ENCODE measurements at regions not wholly inside any gene's neighbourhood (a gene's known extent, or its start where the extent isn't known, plus 50 kb on each side); places are given as distances from the start of the nearest gene placed in this dataset.

DNA sequence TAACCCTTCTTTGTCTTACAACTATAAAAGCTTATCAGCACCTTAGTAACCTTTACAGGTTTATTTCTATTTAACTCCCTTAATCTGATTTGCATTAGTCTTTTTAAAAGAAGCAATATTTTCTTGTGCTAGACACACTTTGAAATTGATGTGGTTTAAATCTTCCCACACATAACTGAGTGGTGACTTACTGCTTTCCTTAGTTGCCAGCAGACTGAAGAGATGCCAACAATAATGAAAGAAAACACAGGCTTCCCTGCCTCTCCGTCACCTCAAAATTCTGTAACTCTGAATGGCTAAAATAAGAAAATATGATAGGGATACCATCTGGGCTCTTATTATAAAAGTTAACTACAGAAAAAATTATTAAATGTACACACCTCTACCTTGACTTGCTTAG, 196.8 kb downstream of the PTBP2 start:
- no peak for TF ChIP-seq POLR2AphosphoS5 (IDR thresholded peaks at IDR 0.05; ENCODE audit: borderline replicate concordance, low read depth, low read length)
- no peak for TF ChIP-seq EZH2 (IDR thresholded peaks at IDR 0.05)

All from SK-N-MC (cell line).